Dermis blood vessel endothelial cell (primary cell): ENCODE measurements at regions not wholly inside any gene's neighbourhood (a gene's known extent, or its start where the extent isn't known, plus 50 kb on each side); places are given as distances from the start of the nearest gene placed in this dataset.

Experiments
- DNase-seq: peaks from one replicate; pipeline ENCODE4 v3.0.0; 2010

DNA sequence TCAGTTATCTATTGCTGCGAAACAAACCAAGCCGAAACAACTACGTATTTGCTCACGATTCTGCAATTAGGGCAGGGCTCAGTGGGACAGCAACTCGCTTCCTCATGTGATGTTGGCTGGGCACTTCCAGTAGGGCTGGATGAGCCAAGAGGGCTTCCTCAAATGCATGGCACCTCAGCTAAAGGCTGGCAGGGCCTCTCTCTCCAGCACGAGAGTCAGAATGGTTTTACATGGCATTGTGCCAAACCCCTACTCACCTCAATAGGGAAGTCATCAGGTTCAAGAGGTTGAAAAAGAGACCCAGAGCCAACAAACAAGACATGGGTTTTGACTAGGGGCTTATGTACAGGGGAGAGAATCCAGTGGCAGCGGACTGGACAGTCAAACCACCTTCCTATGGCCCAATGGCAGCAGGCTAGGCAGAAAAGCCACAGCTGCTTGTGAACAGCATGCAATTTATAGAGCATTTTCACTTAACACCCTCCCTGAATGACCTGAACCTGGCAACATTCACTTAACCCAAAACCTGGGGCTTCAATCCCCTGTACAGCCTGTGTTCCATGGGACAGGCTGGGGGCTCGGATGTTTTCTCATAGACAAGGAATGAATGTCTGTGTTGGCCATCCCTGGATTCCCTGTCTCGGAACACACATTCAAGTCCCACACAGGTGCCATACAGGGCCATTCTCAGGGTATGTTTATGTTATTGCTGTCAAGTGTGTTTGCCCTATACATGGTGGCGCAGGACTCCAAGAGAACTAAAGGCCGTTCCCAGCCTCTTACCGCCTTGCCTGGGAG lies 154.2 kb upstream of the NAV2 start:
- DNase-seq, result no peak

- peak; percentile 89 for DNase-seq
Measured at GRCh38 chr11:19557720-19558140, 154.9 kb upstream of the NAV2 start.

GRCh38 chr11:19557185-19557584 lies 155.5 kb upstream of the NAV2 start:
- DNase-seq, result no peak

DNA sequence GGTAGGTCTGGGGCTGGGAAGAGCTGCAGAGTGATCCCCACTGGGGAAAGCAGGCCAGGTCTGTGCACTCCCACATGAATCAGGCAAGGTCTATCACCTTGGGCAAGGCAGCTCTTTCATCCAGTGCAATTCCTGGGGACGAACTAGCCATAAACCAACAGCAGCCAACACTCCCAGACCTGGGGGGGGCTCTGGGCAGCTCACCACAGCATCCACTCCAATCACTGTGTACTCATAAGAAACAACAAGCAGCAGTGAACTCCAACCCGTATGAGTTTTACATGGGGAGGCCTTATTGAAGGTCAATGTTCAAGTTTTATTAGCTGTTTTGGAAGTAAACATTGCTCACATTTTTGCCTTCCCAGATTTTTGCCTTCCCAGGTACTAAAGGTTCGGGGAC lies 157.4 kb upstream of the NAV2 start:
- DNase-seq, result no peak

DNA sequence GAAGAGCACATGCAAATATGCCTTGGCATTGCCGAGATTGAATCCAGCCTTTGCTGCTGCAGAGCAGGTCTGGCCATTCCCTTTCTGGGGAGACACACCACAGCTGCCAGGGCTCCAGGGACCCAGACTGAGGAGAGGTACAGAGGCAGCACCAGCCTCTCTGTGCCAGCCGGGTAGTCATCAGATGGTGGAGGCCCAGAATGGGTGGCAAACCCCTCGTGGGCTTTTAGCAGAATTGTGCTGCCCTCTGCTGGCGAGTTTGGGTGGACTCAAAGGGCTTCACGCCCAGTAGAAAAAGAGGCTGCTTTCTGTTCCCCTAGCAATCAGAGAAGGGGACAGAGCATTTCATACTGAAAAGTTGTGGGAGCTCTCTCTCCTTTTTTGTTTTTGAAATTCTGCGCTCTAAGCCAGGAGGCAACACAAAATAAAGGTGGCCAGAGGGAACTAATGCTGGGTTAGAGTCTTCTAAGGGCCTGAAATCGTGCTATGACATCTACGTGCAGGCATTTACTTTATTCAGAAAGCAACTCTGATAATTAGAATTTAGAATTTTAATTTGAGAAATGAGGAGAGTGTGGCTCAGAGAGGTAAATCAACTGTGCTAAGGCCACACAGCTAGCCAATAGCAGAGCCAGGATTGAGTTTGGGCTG lies 158.8 kb upstream of the NAV2 start:
- DNase-seq, result peak; percentile 88

- DNase-seq, result no peak
Measured at GRCh38 chr11:19552656-19553260, 159.9 kb upstream of the NAV2 start.

DNA sequence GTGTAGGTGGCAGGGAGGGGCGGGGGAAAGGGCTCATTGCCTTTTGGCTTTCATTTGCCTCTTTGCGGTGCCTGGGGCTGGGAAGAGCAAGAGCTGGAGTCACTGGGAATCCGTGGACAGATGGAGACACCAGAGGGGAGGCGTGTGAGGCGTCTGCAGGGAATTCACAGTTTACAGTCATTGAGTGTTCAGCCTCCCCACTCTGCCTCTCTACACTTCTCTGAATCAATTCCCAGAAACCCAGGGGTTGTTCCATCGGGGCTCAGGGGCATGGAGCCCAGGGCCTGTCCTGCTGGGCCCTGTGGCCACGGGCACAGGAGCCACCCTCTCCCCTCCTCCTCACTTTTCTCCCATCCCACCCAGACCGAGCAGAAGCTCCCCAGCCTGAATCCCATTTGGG lies 160.5 kb upstream of the NAV2 start:
- DNase-seq, result no peak

GRCh38 chr11:19551457-19551856 lies 161.2 kb upstream of the NAV2 start:
- DNase-seq, result no peak

DNA sequence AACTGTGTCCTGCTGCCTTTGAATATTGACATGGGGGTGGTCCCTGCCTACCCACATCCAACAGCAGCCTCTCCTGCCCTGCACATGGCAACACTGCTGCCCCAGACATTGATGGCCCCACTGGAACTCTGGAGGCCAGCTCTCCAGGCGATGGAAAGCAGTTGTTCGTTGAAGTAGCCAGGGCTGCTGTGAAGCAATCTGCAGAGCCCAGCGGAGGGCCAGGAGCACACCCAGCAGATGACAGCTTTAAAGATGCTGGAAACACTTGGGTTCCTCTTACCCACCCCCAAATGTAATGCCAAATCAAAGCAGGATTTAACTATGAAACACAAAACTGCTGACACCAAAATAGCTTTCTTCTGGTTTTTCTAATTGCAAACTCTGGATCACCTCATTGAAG lies 165.6 kb upstream of the NAV2 start:
- DNase-seq, result no peak

DNA sequence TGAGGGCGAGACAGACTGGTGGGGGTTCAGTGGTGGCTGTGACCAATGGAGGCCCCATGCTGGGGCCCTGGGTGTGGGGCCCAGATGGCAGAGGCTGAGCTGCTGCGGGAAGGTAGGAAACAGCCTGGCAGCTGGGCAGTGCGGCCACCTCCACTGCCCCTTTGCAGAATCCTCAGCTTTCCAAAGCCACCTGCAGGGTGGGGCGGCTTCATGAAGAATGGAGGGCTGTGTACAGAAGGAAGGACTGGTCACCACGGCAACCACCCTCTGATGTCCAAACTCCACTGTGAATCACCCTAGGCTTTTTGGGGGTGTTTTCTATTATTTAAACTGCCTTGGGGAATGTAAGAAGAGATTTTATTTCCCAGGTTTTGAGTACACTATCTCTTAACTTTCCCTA lies 166.3 kb upstream of the NAV2 start:
- no peak for DNase-seq

GRCh38 chr11:19541521-19542049 lies 171.1 kb upstream of the NAV2 start:
- no peak for DNase-seq

GRCh38 chr11:19539861-19540260 lies 172.8 kb upstream of the NAV2 start:
- no peak for DNase-seq

DNA sequence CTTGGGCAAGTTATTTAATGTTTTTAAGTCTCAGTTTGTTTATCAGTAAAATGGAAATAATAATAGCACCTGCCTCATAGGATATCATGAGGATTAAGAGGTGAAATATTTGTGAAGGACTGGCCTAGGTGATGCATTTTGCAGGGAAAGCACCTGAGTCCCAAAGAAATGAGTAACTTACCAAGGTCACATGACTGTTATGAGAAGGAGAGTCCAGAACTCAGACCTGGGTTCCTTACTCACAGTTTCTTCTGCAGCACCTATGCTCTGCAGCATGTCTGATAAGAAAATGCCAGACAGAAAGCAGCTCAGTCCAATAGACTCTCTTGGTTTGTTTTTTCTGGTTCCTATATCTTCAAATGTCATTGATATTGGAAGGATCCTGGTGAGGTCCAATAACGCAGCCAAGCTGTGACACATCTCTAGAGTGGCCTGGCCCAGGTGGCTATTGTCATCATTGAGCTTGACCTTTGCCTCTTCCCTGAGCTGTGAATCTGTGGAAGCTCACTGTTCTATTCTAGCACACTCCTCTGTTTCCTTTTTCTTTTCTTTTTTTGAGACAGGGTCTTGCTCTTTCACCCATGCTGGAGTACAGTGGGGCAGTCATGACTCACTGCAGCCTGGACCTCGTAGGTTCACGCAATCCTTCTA lies 174.7 kb upstream of the NAV2 start:
- no peak for DNase-seq

- no peak for DNase-seq
Measured at GRCh38 chr11:19536131-19536530, 176.5 kb upstream of the NAV2 start.

DNA sequence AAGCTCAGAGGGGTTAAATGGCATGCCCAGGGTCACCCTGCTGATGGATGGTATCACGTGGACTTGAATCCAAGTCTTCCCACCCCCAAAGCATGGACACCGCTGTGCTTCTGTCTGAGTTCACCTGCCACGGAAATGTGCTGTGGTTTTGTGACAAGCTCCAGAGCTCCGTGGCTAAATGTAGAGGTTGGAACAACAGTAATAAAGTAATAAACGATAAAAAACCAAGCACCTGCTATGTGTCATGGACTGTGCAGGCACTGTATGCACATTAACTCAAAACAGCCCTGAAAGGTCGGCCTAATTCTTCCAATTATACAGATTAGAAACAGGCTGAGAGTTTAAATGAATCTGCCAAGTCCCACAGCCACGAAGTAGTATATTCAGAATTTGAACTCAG lies 182.1 kb upstream of the NAV2 start:
- no peak for DNase-seq

DNA sequence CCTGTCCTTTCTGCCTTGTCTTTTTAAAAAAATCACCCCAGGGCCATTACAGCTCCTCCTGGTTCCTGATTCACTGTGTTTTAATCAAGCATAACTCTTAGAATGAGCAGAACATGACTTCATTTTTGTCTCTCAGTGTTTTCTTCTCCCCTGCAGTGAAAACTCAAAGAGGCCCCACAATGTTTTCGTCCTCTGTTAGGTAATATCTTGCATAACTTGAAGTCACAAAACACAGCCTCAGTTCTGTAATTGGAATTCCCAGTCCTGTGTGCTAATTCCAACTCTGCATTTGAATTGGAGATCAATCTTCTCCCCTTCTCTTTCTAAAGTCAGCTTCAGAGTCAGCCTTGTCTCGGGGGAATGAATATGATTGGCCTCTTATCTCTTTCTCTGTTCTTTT lies 186.5 kb upstream of the NAV2 start:
- no peak for DNase-seq

GRCh38 chr11:19525714-19526113 lies 186.9 kb upstream of the NAV2 start:
- DNase-seq, result no peak

DNA sequence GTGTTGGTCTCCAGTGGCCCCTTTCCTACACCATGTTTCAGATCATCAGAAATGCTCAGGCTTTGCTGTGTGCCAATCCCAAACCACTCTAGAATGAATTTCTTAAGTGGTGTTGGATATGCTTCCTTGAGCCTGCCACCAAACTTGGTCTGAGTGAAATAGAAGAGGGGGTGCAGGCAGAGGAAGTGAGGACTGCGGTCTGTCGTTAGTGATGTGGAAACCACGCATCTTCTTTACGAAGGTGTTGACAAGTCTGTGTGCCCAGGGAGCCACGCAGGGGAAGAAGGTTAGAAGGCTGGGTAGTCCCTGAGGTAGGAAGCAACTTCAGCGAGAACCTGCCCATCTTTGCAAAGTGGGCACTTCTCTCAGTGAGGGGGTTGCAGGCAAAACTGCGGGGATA lies 187.4 kb upstream of the NAV2 start:
- no peak for DNase-seq

DNA sequence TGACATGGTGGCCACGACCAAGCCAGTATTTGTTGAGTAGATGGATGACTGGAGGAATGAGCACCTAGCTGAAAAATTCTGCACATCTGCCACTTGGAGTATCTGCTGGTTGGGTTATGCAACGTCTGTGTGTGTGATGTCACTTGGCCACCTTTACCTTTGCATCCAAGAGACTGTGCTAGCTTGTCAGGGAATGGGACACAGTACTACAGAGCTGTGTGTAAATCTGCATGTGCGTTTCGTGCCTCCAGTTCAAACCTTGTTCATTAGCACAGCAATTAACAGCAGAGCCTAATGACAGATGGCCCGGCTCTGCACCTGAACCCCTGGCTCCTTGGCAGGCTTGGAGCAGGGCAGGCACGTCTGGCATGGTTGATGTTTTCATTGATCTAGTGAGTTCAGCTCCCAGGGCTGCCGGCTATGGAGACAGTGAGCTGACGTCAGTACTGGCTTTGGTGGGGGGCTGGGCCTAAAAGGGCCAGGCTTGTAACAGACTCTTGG lies 188.4 kb upstream of the NAV2 start:
- DNase-seq, result peak; percentile 19

GRCh38 chr11:19520681-19521080 lies 192.0 kb upstream of the NAV2 start:
- DNase-seq, result no peak

DNA sequence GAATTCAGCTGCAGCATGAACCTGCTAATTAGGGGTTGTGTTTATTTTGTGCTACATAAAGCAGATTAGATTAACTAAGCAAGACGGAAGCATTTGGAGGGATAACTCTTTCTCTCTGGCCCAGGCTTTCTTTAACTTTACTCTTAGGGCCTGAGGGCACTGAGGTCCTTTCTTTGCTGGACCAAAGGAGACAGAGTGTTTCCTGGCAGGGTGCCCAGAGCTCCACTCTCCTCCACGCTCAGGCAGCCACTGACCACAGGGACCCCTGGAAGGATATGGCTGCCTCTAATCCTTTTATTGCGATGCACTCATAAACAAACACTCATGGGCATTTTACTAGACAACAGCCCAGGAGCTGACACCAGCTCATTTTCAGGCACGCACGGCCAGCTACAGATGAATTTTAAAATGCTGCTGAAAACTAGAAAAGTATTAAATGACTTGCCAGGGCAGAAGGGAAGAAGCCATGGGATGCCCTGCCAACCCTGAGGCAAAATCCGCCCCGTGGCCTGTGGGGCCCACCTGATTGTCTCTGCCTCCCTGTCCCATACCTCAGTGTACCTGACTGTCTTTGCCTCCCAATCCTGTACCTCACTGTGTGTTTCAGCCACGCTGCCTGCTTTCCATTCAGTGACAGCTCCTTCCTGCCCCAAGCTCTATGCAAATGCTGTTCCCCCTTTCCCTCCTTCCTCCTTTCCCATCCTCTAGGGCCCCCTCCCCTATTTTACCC lies 192.6 kb upstream of the NAV2 start:
- peak; percentile 10 for DNase-seq

DNA sequence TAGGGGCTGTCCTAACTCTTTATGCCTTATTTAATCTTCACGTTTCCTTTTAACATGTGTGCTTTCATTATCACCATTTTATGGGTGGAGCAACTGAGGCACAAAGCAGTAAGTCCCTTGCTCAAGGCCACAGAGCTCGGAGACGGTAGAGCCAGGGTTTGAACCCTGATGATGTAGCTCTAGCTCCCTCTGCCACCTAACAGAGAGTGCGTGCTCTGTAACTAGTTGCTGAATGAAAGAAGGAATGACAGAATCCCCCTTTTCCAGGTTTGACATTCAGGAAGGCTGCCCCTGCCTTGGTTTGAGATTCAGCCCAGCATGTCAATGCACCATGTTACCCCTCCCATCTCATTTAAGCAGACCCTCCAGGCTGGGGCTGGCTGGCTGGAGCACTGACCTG lies 193.3 kb upstream of the NAV2 start:
- no peak for DNase-seq
